Astrocyte of the spinal cord (primary cell): ENCODE measurements at regions not wholly inside any gene's neighbourhood (a gene's known extent, or its start where the extent isn't known, plus 50 kb on each side); places are given as distances from the start of the nearest gene placed in this dataset.
A peak's percentile ranks its signal among the peaks of the same experiment; 100 is the strongest.

Experiments
- DNase-seq: peaks from one replicate; pipeline ENCODE4 v3.0.0; 2011; ENCODE audit warnings: low read depth, low spot score
- H3K4me3 ChIP-seq: 2 replicates; pipeline ENCODE4 v1.5.1; 2011; ENCODE audit warnings: low read depth, mild to moderate bottlenecking, low read length, moderate library complexity
- in situ Hi-C: cut with HindIII; loops from 2 replicates; pipeline ENCODE4 v1.10.0; 2017; ENCODE audit warnings: low sequenced_read_pairs
- TF ChIP-seq, protein P1 (sequence below): IDR thresholded peaks from 2 replicates; pipeline ENCODE4 v1.5.1; 2012; ENCODE audit warnings: low read depth, mild to moderate bottlenecking, low read length, inconsistent platforms

DNA sequence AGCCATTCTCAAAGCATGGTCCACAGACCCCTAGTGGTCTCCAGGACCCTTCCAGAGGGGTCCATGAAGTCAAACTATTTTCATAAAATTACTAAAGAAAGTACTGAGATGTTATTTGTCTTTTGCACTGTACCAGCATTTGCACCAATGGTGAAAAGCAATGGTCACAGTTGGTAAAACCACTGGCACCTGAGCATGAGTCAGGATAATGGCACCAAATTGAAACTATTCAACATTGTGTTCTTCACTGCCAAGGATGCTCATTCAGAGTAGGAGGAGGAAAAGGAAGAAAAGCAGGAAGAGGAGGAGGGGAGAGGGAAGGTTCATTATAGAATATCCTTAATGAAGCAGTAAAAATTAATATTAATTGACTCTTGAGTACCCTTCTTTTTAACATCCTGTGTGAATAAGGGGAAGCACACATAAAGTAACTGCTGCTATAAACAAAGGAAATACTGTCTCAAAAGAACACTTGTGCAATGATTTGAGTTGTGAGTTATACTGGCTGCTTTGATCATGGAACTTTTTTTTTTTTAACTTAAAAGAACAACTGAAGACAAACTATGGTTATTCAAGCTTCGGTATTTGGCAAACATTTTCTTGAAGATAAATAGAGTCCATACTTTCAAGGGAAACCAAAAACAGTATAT, 60.2 kb downstream of the MPP7 start:
- no peak for DNase-seq
- H3K4me3 ChIP-seq, result no peak overlapping the region
- TF ChIP-seq, protein P1, sequence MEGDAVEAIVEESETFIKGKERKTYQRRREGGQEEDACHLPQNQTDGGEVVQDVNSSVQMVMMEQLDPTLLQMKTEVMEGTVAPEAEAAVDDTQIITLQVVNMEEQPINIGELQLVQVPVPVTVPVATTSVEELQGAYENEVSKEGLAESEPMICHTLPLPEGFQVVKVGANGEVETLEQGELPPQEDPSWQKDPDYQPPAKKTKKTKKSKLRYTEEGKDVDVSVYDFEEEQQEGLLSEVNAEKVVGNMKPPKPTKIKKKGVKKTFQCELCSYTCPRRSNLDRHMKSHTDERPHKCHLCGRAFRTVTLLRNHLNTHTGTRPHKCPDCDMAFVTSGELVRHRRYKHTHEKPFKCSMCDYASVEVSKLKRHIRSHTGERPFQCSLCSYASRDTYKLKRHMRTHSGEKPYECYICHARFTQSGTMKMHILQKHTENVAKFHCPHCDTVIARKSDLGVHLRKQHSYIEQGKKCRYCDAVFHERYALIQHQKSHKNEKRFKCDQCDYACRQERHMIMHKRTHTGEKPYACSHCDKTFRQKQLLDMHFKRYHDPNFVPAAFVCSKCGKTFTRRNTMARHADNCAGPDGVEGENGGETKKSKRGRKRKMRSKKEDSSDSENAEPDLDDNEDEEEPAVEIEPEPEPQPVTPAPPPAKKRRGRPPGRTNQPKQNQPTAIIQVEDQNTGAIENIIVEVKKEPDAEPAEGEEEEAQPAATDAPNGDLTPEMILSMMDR, result no peak
- in situ Hi-C loops, result no loop called here

DNA sequence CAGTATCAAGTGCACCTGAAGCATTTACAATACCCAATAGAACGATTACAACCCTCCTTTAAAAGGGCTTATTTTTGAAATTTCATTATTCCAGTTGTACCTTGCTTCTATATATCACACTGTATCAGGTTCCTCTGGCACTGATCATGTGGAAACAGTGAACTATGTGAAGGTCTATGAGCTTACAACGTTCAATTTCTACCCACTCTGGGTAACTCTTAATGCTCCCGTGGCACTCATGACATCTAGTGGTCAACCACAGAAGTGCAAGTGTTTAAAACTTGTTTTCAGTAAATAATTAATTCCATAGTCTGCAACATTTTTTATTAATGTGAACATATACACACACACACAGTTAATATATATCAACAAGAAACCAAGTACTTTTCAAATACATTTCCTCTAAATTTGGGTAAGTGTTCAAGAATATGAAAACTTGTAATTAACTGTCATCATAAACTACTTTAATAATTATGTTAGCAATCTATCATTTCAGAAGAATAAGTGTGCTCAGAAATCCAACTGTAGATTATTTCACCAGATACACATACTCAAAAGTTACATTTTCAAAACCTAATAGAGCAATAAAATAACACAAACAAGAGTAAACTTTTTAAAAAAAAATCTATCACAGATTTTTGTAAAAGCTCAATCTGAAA, 61.0 kb downstream of the MPP7 start:
- TF ChIP-seq, protein P1, result peak; percentile 90
- peak; percentile 71 for DNase-seq
- in situ Hi-C loops, result no loop called here
- H3K4me3 ChIP-seq, result no peak overlapping the region

DNA sequence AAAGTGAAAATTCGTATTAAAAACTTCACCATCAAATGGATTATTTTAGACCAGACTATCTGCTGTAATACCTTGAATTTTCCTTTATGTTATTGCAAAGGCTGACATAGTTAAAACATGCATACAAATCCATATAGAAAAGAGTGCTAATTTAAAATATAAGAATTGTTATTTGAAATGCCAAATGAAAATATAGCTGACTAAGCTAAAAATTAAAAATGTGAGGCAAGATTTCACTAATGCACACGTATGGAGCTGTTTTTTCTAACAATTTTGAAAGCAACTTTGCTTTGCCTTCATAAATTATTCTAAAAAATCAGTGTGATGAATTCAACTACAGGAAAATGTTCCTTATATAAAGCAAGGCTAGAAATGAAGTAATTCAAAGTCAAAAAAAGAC, 62.5 kb downstream of the MPP7 start:
- DNase-seq, result no peak
- H3K4me3 ChIP-seq, result no peak overlapping the region
- in situ Hi-C loops, result no loop called here
- TF ChIP-seq, protein P1, result no peak

DNA sequence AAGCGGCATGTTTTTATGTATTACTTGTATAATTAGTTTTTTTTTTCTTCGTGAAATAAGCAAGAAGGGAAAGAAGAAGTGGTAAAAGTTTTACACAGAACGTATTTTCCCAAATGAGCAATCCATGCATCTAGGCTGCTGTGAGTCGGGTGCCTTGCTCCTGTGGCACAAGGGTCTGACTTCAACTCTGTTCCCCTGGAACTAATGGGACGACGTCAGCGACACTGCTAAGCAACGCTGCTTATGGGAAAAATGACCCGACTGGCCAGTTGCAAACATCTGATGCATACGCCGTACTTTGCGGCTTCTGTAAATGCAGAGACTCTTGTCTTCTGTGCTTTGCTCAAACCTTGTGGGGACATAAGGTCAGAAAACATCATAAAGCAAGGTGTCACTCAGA, 66.3 kb downstream of the MPP7 start:
- in situ Hi-C loops, result no loop called here
- H3K4me3 ChIP-seq, result no peak overlapping the region
- TF ChIP-seq, protein P1, result no peak
- DNase-seq, result peak; percentile 39

DNA sequence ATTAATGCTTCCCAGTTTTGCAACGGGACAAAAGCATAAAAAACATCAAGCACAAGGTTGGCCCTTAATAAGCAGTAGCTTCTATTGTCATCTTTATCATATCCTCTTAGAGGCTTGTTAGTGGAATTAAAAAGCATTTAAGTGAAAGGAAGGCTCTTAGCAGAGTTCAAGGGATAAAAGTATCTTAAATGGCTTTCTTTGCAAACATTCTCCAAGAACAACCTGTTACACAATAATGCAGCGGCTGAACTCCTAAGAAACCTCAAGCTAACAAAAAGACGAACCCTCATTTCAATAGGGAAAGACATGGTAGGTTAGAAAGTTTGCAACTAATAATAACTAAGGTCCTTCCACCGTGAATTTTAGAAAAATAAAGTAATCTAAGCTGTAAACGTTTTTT, 82.1 kb downstream of the MPP7 start:
- TF ChIP-seq, protein P1, result no peak
- DNase-seq, result no peak
- in situ Hi-C loops, result no loop called here
- no peak overlapping the region for H3K4me3 ChIP-seq

DNA sequence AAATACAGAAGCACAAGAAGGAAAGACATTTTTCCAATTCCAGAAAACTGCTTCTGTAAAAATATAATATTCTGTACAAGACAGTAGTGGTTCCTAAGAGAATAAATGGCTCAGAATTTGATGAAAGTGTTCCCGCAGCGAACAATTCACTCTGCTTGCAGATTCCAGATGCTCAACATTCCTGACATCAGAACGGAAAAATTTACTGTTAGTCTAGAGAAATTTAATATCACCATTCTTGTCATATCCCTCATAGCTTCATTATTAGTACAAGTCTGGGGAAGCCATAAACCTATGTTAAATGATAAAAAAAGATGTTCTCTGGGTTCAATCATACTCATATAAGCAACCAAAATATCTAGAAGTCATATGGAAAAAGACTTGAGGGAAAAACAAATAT, 83.6 kb downstream of the MPP7 start:
- in situ Hi-C loops, result no loop called here
- TF ChIP-seq, protein P1, result no peak
- H3K4me3 ChIP-seq, result no peak overlapping the region
- peak; percentile 64 for DNase-seq
